A673 (cell line): ENCODE measurements at regions not wholly inside any gene's neighbourhood (a gene's known extent, or its start where the extent isn't known, plus 50 kb on each side); places are given as distances from the start of the nearest gene placed in this dataset.
A peak's percentile ranks its signal among the peaks of the same experiment; 100 is the strongest.

Experiments
- BruUV-seq: library from RNA; stranded (reverse); fragments of 400-500 nt; replicated peaks from 2 replicates; lab custom pipeline; 2021; lab: Mats Ljungman, UMichigan
- CTCF ChIA-PET: fragments of 300-600 bp; sonication (Branson Sonifier 250); formaldehyde crosslinking; loops from one replicate; lab custom pipeline; 2022; ENCODE audit warnings: antibody characterized with exemption; lab: Charles Lee
- POLR2A ChIA-PET: fragments of 300-600 bp; sonication (Branson Sonifier 250); formaldehyde crosslinking; loops from one replicate; lab custom pipeline; 2022; ENCODE audit warnings: antibody characterized with exemption; ENCODE audit not compliant: low non-redundant PET; lab: Charles Lee
- DNase-seq: peaks from one replicate; pipeline ENCODE4 v3.0.0-alpha.2; 2015; ENCODE audit warnings: low spot score
- H3K27ac ChIP-seq: fragments of 200-600 bp; sonication (generic); 2 replicates; pipeline ENCODE4 v1.5.1; 2016; ENCODE audit warnings: mixed run types, low read depth, mild to moderate bottlenecking, mixed read lengths, antibody characterized with exemption, low read length; ENCODE audit not compliant: poor library complexity, severe bottlenecking
- H3K27me3 ChIP-seq: fragments of 200-600 bp; sonication (generic); replicated peaks from 2 replicates; pipeline ENCODE4 v1.6.1; 2017; ENCODE audit warnings: mixed run types, low read depth, mild to moderate bottlenecking, mixed read lengths, antibody characterized with exemption, low read length; ENCODE audit not compliant: insufficient read depth, poor library complexity
- H3K36me3 ChIP-seq: fragments of 200-600 bp; sonication (generic); 2 replicates; pipeline ENCODE4 v1.6.1; 2016; ENCODE audit warnings: mixed run types, mild to moderate bottlenecking, mixed read lengths, antibody characterized with exemption, low read length; ENCODE audit not compliant: insufficient read depth, poor library complexity, severe bottlenecking
- H3K4me1 ChIP-seq: fragments of 200-600 bp; sonication (generic); 2 replicates; pipeline ENCODE4 v1.6.1; 2017; ENCODE audit warnings: mixed run types, mild to moderate bottlenecking, mixed read lengths, antibody characterized with exemption, low read length; ENCODE audit not compliant: insufficient read depth, poor library complexity, severe bottlenecking
- H3K4me3 ChIP-seq: fragments of 200-600 bp; sonication (generic); 2 replicates; pipeline ENCODE4 v1.5.1; 2016; ENCODE audit warnings: low read depth, mixed run types, mild to moderate bottlenecking, mixed read lengths, low read length; ENCODE audit not compliant: poor library complexity, severe bottlenecking
- H3K9me3 ChIP-seq: fragments of 200-600 bp; sonication (generic); 2 replicates; pipeline ENCODE4 v1.6.1; 2016; ENCODE audit warnings: mixed run types, low read depth, mild to moderate bottlenecking, mixed read lengths, antibody characterized with exemption, low read length; ENCODE audit not compliant: poor library complexity, severe bottlenecking
- CTCF ChIP-seq: fragments of 300-800, 200-600 bp; sonication (generic); conservative IDR thresholded peaks from 2 replicates; pipeline ENCODE4 v1.5.1; 2017; ENCODE audit warnings: low read depth, mild to moderate bottlenecking, antibody characterized with exemption, low read length, moderate library complexity, mixed read lengths
- EZH2 ChIP-seq: fragments of 200-600 bp; sonication (generic); IDR thresholded peaks from 2 replicates; pipeline ENCODE4 v1.6.1; 2017; ENCODE audit warnings: borderline replicate concordance, low read depth, mild to moderate bottlenecking, mixed read lengths, antibody characterized with exemption, low read length; ENCODE audit not compliant: poor library complexity, severe bottlenecking
- intact Hi-C: fragments of 100-400 bp; cut with micrococcal nuclease; formaldehyde crosslinking; loops from one replicate; pipeline ENCODE4 v1.10.0; 2022; ENCODE audit not compliant: unreplicated experiment

GRCh38 chr1:235925016-235925415 is 58.3 kb upstream of the LYST start:
- no TSS peak for BruUV-seq

GRCh38 chr1:235923466-235924021 is 56.8 kb upstream of the LYST start:
- DNase-seq = no peak
- Histone ChIP-seq H3K36me3 (no peaks in the 10 kb centered on the region), H3K27ac (no peak overlapping the region), H3K27me3 (no peaks in the 10 kb centered on the region), H3K4me1 (peaks cover 24% of the 10 kb centered on the region), H3K9me3 (no peaks in the 10 kb centered on the region), H3K4me3 (no peak overlapping the region)
- intact Hi-C loops = no loop called here
- ChIA-PET POLR2A (no interaction called here), CTCF (no interaction called here)
- no TSS peak for BruUV-seq
- TF ChIP-seq CTCF (no peak), EZH2 (no peak)

More at GRCh38 chr1:235925016-235925415, 58.3 kb upstream of the LYST start:
- TF ChIP-seq CTCF = no peak
- TF ChIP-seq EZH2 = no peak
- no peak for DNase-seq
- ChIA-PET CTCF (no interaction called here), POLR2A (no interaction called here)
- Histone ChIP-seq H3K27me3 (no peaks in the 10 kb centered on the region), H3K4me1 (peaks cover 9% of the 10 kb centered on the region), H3K4me3 (no peak overlapping the region), H3K9me3 (no peaks in the 10 kb centered on the region), H3K27ac (no peak overlapping the region), H3K36me3 (no peaks in the 10 kb centered on the region)
- intact Hi-C loops = no loop called here

- Histone ChIP-seq H3K27ac (peak overlapping the region; percentile 47), H3K36me3 (no peaks in the 10 kb centered on the region), H3K27me3 (no peaks in the 10 kb centered on the region), H3K4me3 (no peak overlapping the region), H3K9me3 (no peaks in the 10 kb centered on the region), H3K4me1 (peaks cover 42% of the 10 kb centered on the region)
- BruUV-seq = no TSS peak
- CTCF ChIA-PET = no interaction called here
- DNase-seq = no peak
- TF ChIP-seq EZH2 = no peak
- TF ChIP-seq CTCF = no peak
- POLR2A ChIA-PET = no interaction called here
- intact Hi-C loops = no loop called here
Observed at GRCh38 chr1:235920596-235921375, 54.1 kb upstream of the LYST start.
